A673 (cell line): ENCODE measurements at regions not wholly inside any gene's neighbourhood (a gene's known extent, or its start where the extent isn't known, plus 50 kb on each side); places are given as distances from the start of the nearest gene placed in this dataset.

Experiments used
- BruUV-seq: library from RNA; stranded (reverse); fragments of 400-500 nt; replicated peaks from 2 replicates; lab custom pipeline; 2021; lab: Mats Ljungman, UMichigan
- CTCF ChIA-PET: fragments of 300-600 bp; sonication (Branson Sonifier 250); formaldehyde crosslinking; loops from one replicate; lab custom pipeline; 2022; ENCODE audit warnings: antibody characterized with exemption; lab: Charles Lee
- POLR2A ChIA-PET: fragments of 300-600 bp; sonication (Branson Sonifier 250); formaldehyde crosslinking; loops from one replicate; lab custom pipeline; 2022; ENCODE audit warnings: antibody characterized with exemption; ENCODE audit not compliant: low non-redundant PET; lab: Charles Lee
- DNase-seq: peaks from one replicate; pipeline ENCODE4 v3.0.0-alpha.2; 2015; ENCODE audit warnings: low spot score
- H3K27ac ChIP-seq: fragments of 200-600 bp; sonication (generic); 2 replicates; pipeline ENCODE4 v1.5.1; 2016; ENCODE audit warnings: mixed run types, low read depth, mild to moderate bottlenecking, mixed read lengths, antibody characterized with exemption, low read length; ENCODE audit not compliant: poor library complexity, severe bottlenecking
- H3K27me3 ChIP-seq: fragments of 200-600 bp; sonication (generic); replicated peaks from 2 replicates; pipeline ENCODE4 v1.6.1; 2017; ENCODE audit warnings: mixed run types, low read depth, mild to moderate bottlenecking, mixed read lengths, antibody characterized with exemption, low read length; ENCODE audit not compliant: insufficient read depth, poor library complexity
- H3K36me3 ChIP-seq: fragments of 200-600 bp; sonication (generic); 2 replicates; pipeline ENCODE4 v1.6.1; 2016; ENCODE audit warnings: mixed run types, mild to moderate bottlenecking, mixed read lengths, antibody characterized with exemption, low read length; ENCODE audit not compliant: insufficient read depth, poor library complexity, severe bottlenecking
- H3K4me1 ChIP-seq: fragments of 200-600 bp; sonication (generic); 2 replicates; pipeline ENCODE4 v1.6.1; 2017; ENCODE audit warnings: mixed run types, mild to moderate bottlenecking, mixed read lengths, antibody characterized with exemption, low read length; ENCODE audit not compliant: insufficient read depth, poor library complexity, severe bottlenecking
- H3K4me3 ChIP-seq: fragments of 200-600 bp; sonication (generic); 2 replicates; pipeline ENCODE4 v1.5.1; 2016; ENCODE audit warnings: low read depth, mixed run types, mild to moderate bottlenecking, mixed read lengths, low read length; ENCODE audit not compliant: poor library complexity, severe bottlenecking
- H3K9me3 ChIP-seq: fragments of 200-600 bp; sonication (generic); 2 replicates; pipeline ENCODE4 v1.6.1; 2016; ENCODE audit warnings: mixed run types, low read depth, mild to moderate bottlenecking, mixed read lengths, antibody characterized with exemption, low read length; ENCODE audit not compliant: poor library complexity, severe bottlenecking
- EZH2 ChIP-seq: fragments of 200-600 bp; sonication (generic); IDR thresholded peaks from 2 replicates; pipeline ENCODE4 v1.6.1; 2017; ENCODE audit warnings: borderline replicate concordance, low read depth, mild to moderate bottlenecking, mixed read lengths, antibody characterized with exemption, low read length; ENCODE audit not compliant: poor library complexity, severe bottlenecking
- intact Hi-C: fragments of 100-400 bp; cut with micrococcal nuclease; formaldehyde crosslinking; loops from one replicate; pipeline ENCODE4 v1.10.0; 2022; ENCODE audit not compliant: unreplicated experiment
- TF ChIP-seq, protein P1 (sequence below): fragments of 300-800, 200-600 bp; sonication (generic); conservative IDR thresholded peaks from 2 replicates; pipeline ENCODE4 v1.5.1; 2017; ENCODE audit warnings: low read depth, mild to moderate bottlenecking, antibody characterized with exemption, low read length, moderate library complexity, mixed read lengths

- POLR2A ChIA-PET: no interaction called here
- H3K4me3 ChIP-seq: no peak overlapping the region
Measured at GRCh38 chr4:163590103-163590502, 95.6 kb downstream of the TMA16 start.

GRCh38 chr4:163590619-163591264 lies 96.3 kb downstream of the TMA16 start:
- ChIA-PET CTCF (no interaction called here), POLR2A (no interaction called here)
- DNase-seq: no peak
- TF ChIP-seq, protein P1, sequence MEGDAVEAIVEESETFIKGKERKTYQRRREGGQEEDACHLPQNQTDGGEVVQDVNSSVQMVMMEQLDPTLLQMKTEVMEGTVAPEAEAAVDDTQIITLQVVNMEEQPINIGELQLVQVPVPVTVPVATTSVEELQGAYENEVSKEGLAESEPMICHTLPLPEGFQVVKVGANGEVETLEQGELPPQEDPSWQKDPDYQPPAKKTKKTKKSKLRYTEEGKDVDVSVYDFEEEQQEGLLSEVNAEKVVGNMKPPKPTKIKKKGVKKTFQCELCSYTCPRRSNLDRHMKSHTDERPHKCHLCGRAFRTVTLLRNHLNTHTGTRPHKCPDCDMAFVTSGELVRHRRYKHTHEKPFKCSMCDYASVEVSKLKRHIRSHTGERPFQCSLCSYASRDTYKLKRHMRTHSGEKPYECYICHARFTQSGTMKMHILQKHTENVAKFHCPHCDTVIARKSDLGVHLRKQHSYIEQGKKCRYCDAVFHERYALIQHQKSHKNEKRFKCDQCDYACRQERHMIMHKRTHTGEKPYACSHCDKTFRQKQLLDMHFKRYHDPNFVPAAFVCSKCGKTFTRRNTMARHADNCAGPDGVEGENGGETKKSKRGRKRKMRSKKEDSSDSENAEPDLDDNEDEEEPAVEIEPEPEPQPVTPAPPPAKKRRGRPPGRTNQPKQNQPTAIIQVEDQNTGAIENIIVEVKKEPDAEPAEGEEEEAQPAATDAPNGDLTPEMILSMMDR: no peak
- no peak for TF ChIP-seq EZH2
- no TSS peak for BruUV-seq
- peaks cover 11% of the 10 kb centered on the region for H3K4me1 ChIP-seq
- no peaks in the 10 kb centered on the region for H3K36me3 ChIP-seq
- H3K27ac ChIP-seq: no peak overlapping the region
- no peak overlapping the region for H3K4me3 ChIP-seq
- H3K9me3 ChIP-seq: no peaks in the 10 kb centered on the region
- no peaks in the 10 kb centered on the region for H3K27me3 ChIP-seq
- intact Hi-C loops: no loop called here

More at GRCh38 chr4:163590103-163590502, 95.6 kb downstream of the TMA16 start:
- Histone ChIP-seq H3K9me3 (no peaks in the 10 kb centered on the region), H3K4me1 (peaks cover 11% of the 10 kb centered on the region), H3K27ac (no peak overlapping the region), H3K36me3 (no peaks in the 10 kb centered on the region), H3K27me3 (no peaks in the 10 kb centered on the region)
- BruUV-seq: no TSS peak
- intact Hi-C loops: no loop called here
- CTCF ChIA-PET: no interaction called here
- TF ChIP-seq, protein P1: no peak
- TF ChIP-seq EZH2: no peak
- DNase-seq: no peak

GRCh38 chr4:163591614-163592020 lies 97.1 kb downstream of the TMA16 start:
- no peaks in the 10 kb centered on the region for H3K9me3 ChIP-seq
- H3K4me1 ChIP-seq: peaks cover 11% of the 10 kb centered on the region
- intact Hi-C loops: no loop called here
- H3K36me3 ChIP-seq: no peaks in the 10 kb centered on the region
- POLR2A ChIA-PET: no interaction called here
- no peak for TF ChIP-seq EZH2
- TF ChIP-seq, protein P1: no peak
- no peak overlapping the region for H3K27ac ChIP-seq
- H3K27me3 ChIP-seq: no peaks in the 10 kb centered on the region
- no peak for DNase-seq
- BruUV-seq: no TSS peak
- CTCF ChIA-PET: interaction anchor here (0.6 kb wide), 1 partner anchor 225 kb away, joined by 3 read pairs; no protein-coding TSS in a partner anchor
- no peak overlapping the region for H3K4me3 ChIP-seq
